GM23248 (cell line): ENCODE measurements at regions not wholly inside any gene's neighbourhood (a gene's known extent, or its start where the extent isn't known, plus 50 kb on each side); places are given as distances from the start of the nearest gene placed in this dataset.

Experiments
- EZH2 ChIP-seq: fragments of 200-600 bp; sonication (generic); IDR thresholded peaks from 2 replicates; pipeline ENCODE4 v1.6.1; 2018; ENCODE audit warnings: antibody characterized with exemption, mild to moderate bottlenecking; ENCODE audit not compliant: insufficient read depth, poor library complexity, severe bottlenecking
- EZH2phosphoT487 ChIP-seq: fragments of 200-600 bp; sonication (generic); IDR thresholded peaks from 2 replicates; pipeline ENCODE4 v1.6.1; 2018; ENCODE audit warnings: antibody characterized with exemption, moderate library complexity, mild to moderate bottlenecking, low read depth; ENCODE audit not compliant: insufficient read depth

DNA sequence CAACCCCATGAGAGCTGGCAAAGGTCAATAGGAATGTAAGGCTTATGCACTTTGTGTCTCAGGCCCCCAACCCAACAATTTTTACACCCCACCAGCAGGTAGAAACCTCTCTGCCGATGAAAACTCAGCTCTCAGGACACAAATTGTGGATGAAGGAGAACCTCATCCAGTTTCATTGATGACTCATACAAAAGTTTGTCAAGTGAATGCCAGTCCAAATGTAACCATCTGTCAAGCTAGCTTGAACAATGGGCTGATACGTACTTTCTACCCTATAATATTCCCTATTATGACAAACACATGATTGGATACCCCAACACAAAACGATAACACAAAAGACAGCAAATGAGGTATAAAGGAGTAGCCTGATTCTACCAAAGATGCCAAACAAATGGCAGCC lies 321.2 kb upstream of the TMEFF2 start:
- TF ChIP-seq EZH2 (no peak), EZH2phosphoT487 (no peak)
